Neural cell (in vitro differentiated cells): ENCODE measurements at regions not wholly inside any gene's neighbourhood (a gene's known extent, or its start where the extent isn't known, plus 50 kb on each side); places are given as distances from the start of the nearest gene placed in this dataset.

Experiments
- H2AFZ ChIP-seq: fragments of 200-600, 300-800 bp; sonication (generic), shearing (Covaris generic); 2 replicates; pipeline ENCODE4 v1.6.0; 2014; ENCODE audit warnings: low read depth, mild to moderate bottlenecking, antibody characterized with exemption, low read length, moderate library complexity
- H3F3A ChIP-seq: fragments of 200-600 bp; shearing (Covaris generic); 2 replicates; pipeline ENCODE4 v1.6.1; 2016; ENCODE audit warnings: mild to moderate bottlenecking, moderate library complexity, mixed read lengths, antibody characterized with exemption, low read length; ENCODE audit not compliant: insufficient read depth, poor library complexity, severe bottlenecking
- H3K27ac ChIP-seq: fragments of 200-600, 300-800 bp; sonication (generic), shearing (Covaris generic); 2 replicates; pipeline ENCODE4 v1.5.1; 2014; ENCODE audit warnings: mild to moderate bottlenecking, low read length, moderate library complexity
- H3K27me3 ChIP-seq: fragments of 300-800, 200-600 bp; sonication (generic), shearing (Covaris generic); 2 replicates; pipeline ENCODE4 v1.6.0; 2014; ENCODE audit warnings: mild to moderate bottlenecking, low read depth, low read length, moderate library complexity; ENCODE audit not compliant: insufficient read depth
- H3K36me3 ChIP-seq: fragments of 300-800, 200-600 bp; sonication (generic), shearing (Covaris generic); 2 replicates; pipeline ENCODE4 v1.5.1; 2014; ENCODE audit warnings: mild to moderate bottlenecking, antibody characterized with exemption, low read length, moderate library complexity; ENCODE audit not compliant: insufficient read depth
- H3K4me2 ChIP-seq: fragments of 300-800, 200-600 bp; sonication (generic), shearing (Covaris generic); 2 replicates; pipeline ENCODE4 v1.6.0; 2014; ENCODE audit warnings: mild to moderate bottlenecking, low read length
- H3K4me3 ChIP-seq: fragments of 300-800, 200-600 bp; sonication (generic), shearing (Covaris generic); 2 replicates; pipeline ENCODE4 v1.5.1; 2014; ENCODE audit warnings: mild to moderate bottlenecking, low read length, moderate library complexity
- H3K79me2 ChIP-seq: fragments of 200-600 bp; shearing (Covaris generic); replicated peaks from 2 replicates; pipeline ENCODE4 v1.6.0; 2014; ENCODE audit warnings: mild to moderate bottlenecking, low read length, moderate library complexity; ENCODE audit not compliant: insufficient read depth
- H3K9ac ChIP-seq: fragments of 300-800, 200-600 bp; sonication (generic), shearing (Covaris generic); 2 replicates; pipeline ENCODE4 v1.6.1; 2016; ENCODE audit warnings: mild to moderate bottlenecking, low read length, mixed read lengths
- H3K9me2 ChIP-seq: fragments of 200-600 bp; shearing (Covaris generic); 2 replicates; pipeline ENCODE4 v1.6.1; 2016; ENCODE audit warnings: mild to moderate bottlenecking, low read length, mixed read lengths; ENCODE audit not compliant: insufficient read depth
- H3K9me3 ChIP-seq: fragments of 200-600, 300-800 bp; sonication (generic), shearing (Covaris generic); 2 replicates; pipeline ENCODE4 v1.6.1; 2016; ENCODE audit warnings: mild to moderate bottlenecking, mixed run types, low read length, moderate library complexity, mixed read lengths
- H4K20me1 ChIP-seq: fragments of 200-600 bp; shearing (Covaris generic); 2 replicates; pipeline ENCODE4 v1.6.1; 2016; ENCODE audit warnings: mild to moderate bottlenecking, mixed run types; ENCODE audit not compliant: insufficient read depth
- EP300 ChIP-seq: fragments of 450-650 bp; conservative IDR thresholded peaks from 2 replicates; pipeline ENCODE4 v1.6.1; 2014; ENCODE audit warnings: antibody characterized with exemption, mild to moderate bottlenecking, moderate library complexity; ENCODE audit not compliant: poor library complexity, severe bottlenecking
- EZH2 ChIP-seq: fragments of 200-600, 300-800 bp; shearing (Covaris generic), sonication (generic); IDR thresholded peaks from 2 replicates; pipeline ENCODE4 v1.6.1; 2014; ENCODE audit warnings: antibody characterized with exemption, low read length, borderline replicate concordance, mild to moderate bottlenecking; ENCODE audit not compliant: insufficient read depth, poor library complexity, severe bottlenecking
- MXI1 ChIP-seq: fragments of 450-650 bp; conservative IDR thresholded peaks from 2 replicates; pipeline ENCODE4 v1.6.1; 2014; ENCODE audit warnings: antibody characterized with exemption, mild to moderate bottlenecking; ENCODE audit not compliant: poor library complexity, severe bottlenecking
- POLR2AphosphoS5 ChIP-seq: IDR thresholded peaks from 2 replicates; pipeline ENCODE4 v1.6.1; 2012
- RAD21 ChIP-seq: fragments of 450-650 bp; conservative IDR thresholded peaks from 2 replicates; pipeline ENCODE4 v1.6.1; 2014; ENCODE audit warnings: antibody characterized with exemption, mild to moderate bottlenecking, moderate library complexity
- TAF1 ChIP-seq: IDR thresholded peaks from 2 replicates; pipeline ENCODE4 v1.6.1; 2012; ENCODE audit warnings: low read depth
- TF ChIP-seq, protein P1 (sequence below): IDR thresholded peaks from 2 replicates; pipeline ENCODE4 v1.6.1; 2012; ENCODE audit warnings: borderline replicate concordance

GRCh38 chr2:122830157-122830556, 1074.7 kb downstream of the TSN start:
- no peak overlapping the region for H3K4me2 ChIP-seq
- H3K79me2 ChIP-seq, result no peaks in the 10 kb centered on the region
- no peak overlapping the region for H3K4me3 ChIP-seq
- no peak overlapping the region for H3K27ac ChIP-seq
- TF ChIP-seq, protein P1, sequence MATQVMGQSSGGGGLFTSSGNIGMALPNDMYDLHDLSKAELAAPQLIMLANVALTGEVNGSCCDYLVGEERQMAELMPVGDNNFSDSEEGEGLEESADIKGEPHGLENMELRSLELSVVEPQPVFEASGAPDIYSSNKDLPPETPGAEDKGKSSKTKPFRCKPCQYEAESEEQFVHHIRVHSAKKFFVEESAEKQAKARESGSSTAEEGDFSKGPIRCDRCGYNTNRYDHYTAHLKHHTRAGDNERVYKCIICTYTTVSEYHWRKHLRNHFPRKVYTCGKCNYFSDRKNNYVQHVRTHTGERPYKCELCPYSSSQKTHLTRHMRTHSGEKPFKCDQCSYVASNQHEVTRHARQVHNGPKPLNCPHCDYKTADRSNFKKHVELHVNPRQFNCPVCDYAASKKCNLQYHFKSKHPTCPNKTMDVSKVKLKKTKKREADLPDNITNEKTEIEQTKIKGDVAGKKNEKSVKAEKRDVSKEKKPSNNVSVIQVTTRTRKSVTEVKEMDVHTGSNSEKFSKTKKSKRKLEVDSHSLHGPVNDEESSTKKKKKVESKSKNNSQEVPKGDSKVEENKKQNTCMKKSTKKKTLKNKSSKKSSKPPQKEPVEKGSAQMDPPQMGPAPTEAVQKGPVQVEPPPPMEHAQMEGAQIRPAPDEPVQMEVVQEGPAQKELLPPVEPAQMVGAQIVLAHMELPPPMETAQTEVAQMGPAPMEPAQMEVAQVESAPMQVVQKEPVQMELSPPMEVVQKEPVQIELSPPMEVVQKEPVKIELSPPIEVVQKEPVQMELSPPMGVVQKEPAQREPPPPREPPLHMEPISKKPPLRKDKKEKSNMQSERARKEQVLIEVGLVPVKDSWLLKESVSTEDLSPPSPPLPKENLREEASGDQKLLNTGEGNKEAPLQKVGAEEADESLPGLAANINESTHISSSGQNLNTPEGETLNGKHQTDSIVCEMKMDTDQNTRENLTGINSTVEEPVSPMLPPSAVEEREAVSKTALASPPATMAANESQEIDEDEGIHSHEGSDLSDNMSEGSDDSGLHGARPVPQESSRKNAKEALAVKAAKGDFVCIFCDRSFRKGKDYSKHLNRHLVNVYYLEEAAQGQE, result no peak
- no peak for TF ChIP-seq RAD21
- no peak for TF ChIP-seq POLR2AphosphoS5
- no peak overlapping the region for H2AFZ ChIP-seq
- H3K9ac ChIP-seq, result no peak overlapping the region
- H3K9me2 ChIP-seq, result no peaks in the 10 kb centered on the region
- H3K9me3 ChIP-seq, result no peaks in the 10 kb centered on the region
- H3K27me3 ChIP-seq, result no peaks in the 10 kb centered on the region
- H4K20me1 ChIP-seq, result no peaks in the 10 kb centered on the region
- H3K36me3 ChIP-seq, result no peaks in the 10 kb centered on the region
- no peaks in the 10 kb centered on the region for H3F3A ChIP-seq

- no peak overlapping the region for H3K4me2 ChIP-seq
- no peaks in the 10 kb centered on the region for H3F3A ChIP-seq
- H4K20me1 ChIP-seq, result no peaks in the 10 kb centered on the region
- no peak overlapping the region for H2AFZ ChIP-seq
- no peaks in the 10 kb centered on the region for H3K36me3 ChIP-seq
- H3K27me3 ChIP-seq, result no peaks in the 10 kb centered on the region
- no peak overlapping the region for H3K4me3 ChIP-seq
- TF ChIP-seq EZH2, result no peak
- no peak for TF ChIP-seq EP300
- H3K9me3 ChIP-seq, result no peaks in the 10 kb centered on the region
- no peak overlapping the region for H3K27ac ChIP-seq
- no peaks in the 10 kb centered on the region for H3K79me2 ChIP-seq
- H3K9ac ChIP-seq, result no peak overlapping the region
- no peaks in the 10 kb centered on the region for H3K9me2 ChIP-seq
Measured at GRCh38 chr2:122831649-122832048, 1076.2 kb downstream of the TSN start.

- Histone ChIP-seq H3F3A (no peaks in the 10 kb centered on the region), H2AFZ (no peak overlapping the region)
Measured at GRCh38 chr2:122843503-122843902, 1088.1 kb downstream of the TSN start.

More at GRCh38 chr2:122843503-122843902, 1088.1 kb downstream of the TSN start:
- Histone ChIP-seq H3K79me2 (no peaks in the 10 kb centered on the region), H3K27me3 (no peaks in the 10 kb centered on the region), H3K4me3 (no peak overlapping the region), H4K20me1 (no peaks in the 10 kb centered on the region), H3K4me2 (no peak overlapping the region), H3K9me3 (no peaks in the 10 kb centered on the region), H3K9me2 (no peaks in the 10 kb centered on the region), H3K9ac (no peak overlapping the region), H3K36me3 (no peaks in the 10 kb centered on the region), H3K27ac (no peak overlapping the region)
- no peak for TF ChIP-seq RAD21
- TF ChIP-seq MXI1, result no peak
- no peak for TF ChIP-seq EZH2
- TF ChIP-seq, protein P1, result no peak
- no peak for TF ChIP-seq TAF1
